GM10847 (cell line): ENCODE measurements at regions not wholly inside any gene's neighbourhood (a gene's known extent, or its start where the extent isn't known, plus 50 kb on each side); places are given as distances from the start of the nearest gene placed in this dataset.

Experiments
- POLR2A ChIP-seq: IDR thresholded peaks from 2 replicates; pipeline ENCODE4 v1.6.1; 2011; ENCODE audit not compliant: insufficient read length; ENCODE audit errors: extremely low read depth

DNA sequence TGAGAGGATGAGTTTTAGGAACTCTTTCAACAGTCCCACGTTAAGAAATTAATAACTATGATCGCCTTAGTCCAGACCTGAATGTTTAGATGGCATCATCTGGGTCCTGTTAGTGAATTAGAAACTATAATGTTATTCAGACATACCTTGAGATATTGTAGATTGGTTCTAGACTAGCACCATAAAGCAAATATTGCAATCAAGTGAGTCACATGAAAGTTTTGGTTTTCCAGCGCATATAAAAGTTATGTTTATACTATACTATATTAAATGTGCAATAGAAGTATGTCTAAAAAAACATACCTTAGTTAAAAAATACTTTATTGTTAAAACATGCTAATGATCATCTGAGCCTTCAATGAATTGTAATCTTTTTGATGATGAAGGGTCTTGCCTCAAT, 106.6 kb upstream of the ATP2B1 start:
- no peak for TF ChIP-seq POLR2A

DNA sequence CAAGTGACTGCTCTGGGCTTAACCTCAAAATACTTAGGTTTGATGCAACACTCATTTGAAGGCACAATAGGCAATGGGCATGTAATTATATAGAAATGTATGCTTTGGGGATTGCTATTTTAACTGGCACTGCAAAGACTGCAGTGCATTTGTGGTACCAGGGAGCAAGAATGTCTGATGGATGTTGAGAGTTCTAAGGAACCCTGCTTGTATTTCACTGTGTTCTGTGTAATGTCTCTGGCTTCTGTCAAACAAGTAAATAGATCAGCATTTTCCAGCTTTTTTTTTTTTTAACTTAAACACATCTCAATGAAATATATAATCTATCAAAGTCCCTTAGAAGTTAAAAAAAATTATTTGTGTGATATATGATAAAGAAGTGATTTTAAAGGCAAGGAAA, 94.8 kb upstream of the ATP2B1 start:
- TF ChIP-seq POLR2A = no peak

- no peak for TF ChIP-seq POLR2A
Observed at GRCh38 chr12:89801284-89801683, 92.6 kb upstream of the ATP2B1 start.

- no peak for TF ChIP-seq POLR2A
Observed at GRCh38 chr12:89800435-89800834, 91.8 kb upstream of the ATP2B1 start.

DNA sequence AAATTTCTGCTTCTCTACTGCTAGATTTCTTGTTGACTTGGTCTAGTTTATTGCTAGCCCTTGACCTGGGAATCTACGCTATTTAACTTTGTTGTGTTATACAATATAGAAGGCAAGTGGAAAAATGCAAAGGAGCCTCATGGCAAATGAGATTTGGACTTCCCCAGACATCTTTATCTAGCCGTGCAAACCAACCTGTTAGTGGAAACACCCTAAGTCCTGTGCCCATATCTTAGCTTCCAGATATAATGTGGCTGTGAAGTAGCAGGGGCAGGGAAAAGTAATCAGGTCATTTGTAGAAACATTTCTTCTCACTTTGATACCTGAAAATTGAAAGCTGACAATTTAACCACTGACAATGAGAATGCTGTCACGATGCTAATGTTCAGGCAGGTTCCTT, 90.7 kb upstream of the ATP2B1 start:
- no peak for TF ChIP-seq POLR2A

DNA sequence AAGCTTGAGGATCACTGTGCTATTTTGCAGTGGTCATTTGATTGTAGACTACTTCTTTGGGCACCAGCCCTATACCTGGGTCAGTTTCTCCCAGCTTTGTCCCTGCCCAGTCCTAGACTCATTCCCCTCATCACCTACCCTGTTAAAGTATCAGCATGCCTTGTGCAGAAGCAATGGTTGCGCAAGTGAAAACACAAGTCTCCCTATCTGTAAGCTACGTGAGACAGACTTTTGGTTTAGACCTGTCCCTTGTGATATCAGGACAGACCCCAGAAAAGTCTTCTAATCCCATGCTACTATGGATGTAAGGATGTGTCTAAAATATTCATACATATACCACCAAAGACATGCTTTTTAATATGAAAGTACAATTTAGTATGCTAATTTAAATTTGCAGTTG, 88.8 kb upstream of the ATP2B1 start:
- TF ChIP-seq POLR2A = no peak

DNA sequence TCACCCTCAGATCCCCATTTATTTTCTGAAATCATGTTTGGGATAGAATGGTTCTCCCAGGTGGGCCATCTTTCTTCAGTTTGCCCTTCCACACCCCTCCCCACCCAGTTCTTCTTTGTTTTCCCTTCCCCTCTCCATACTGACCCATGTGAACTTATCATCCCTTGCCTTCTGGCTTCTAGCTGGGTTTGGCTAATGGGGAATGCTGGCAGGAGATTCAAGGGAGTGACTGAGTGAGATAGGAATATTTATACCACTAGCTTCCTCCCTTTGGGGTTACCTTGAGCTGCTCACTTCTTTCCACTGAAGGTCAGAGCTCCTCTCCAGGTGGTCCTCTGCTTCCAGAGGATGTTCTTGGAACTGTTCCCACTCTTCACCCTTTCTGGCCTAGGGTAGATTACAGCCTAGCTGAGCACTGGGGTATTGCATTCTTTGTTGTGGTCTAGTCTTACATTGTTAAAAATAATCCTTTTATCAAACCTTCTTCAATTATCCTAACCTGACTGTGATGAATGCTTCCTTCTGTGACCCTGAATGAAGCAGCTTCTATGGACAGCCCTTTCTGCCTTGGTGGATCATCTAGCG, 88.3 kb upstream of the ATP2B1 start:
- TF ChIP-seq POLR2A = no peak

DNA sequence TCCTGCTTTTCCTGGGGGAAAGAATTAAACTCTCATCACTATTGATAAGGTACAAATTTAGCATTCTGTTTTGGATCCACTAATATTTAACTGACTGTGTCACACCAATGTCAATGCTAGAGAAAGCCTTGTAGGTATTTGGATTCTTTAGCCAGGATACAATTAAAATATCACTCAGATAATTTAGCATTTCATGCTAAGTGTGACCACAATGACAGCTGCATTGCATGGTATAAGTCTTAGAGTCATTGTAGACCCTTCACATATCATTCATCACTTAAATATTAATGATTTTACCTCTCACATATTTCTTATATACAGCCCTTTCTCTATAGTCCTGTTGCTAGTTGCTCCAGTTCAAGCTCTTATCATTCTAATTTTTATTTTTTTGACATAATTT, 85.3 kb upstream of the ATP2B1 start:
- TF ChIP-seq POLR2A = no peak

GRCh38 chr12:89791286-89791685, 82.6 kb upstream of the ATP2B1 start:
- TF ChIP-seq POLR2A = no peak

GRCh38 chr12:89789862-89790261, 81.2 kb upstream of the ATP2B1 start:
- TF ChIP-seq POLR2A = no peak

DNA sequence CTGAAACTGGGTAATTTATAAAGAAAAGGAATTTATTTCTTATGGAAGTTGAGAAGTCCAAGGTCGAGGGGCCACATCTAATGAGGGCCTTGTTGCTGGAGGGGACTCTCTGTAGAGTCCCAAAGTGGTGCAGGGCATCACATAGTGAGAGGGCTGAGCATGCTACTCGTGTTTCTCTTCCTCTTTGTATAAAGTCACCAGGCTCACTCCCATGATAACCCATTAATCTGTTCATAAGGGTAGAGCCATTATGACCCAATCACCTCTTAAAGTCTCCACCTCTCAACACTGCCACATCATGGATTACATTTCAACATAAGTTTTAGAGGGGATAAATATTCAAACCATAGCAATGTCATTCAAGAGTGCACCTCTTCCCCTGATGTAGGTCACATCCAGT, 79.1 kb upstream of the ATP2B1 start:
- TF ChIP-seq POLR2A = no peak

DNA sequence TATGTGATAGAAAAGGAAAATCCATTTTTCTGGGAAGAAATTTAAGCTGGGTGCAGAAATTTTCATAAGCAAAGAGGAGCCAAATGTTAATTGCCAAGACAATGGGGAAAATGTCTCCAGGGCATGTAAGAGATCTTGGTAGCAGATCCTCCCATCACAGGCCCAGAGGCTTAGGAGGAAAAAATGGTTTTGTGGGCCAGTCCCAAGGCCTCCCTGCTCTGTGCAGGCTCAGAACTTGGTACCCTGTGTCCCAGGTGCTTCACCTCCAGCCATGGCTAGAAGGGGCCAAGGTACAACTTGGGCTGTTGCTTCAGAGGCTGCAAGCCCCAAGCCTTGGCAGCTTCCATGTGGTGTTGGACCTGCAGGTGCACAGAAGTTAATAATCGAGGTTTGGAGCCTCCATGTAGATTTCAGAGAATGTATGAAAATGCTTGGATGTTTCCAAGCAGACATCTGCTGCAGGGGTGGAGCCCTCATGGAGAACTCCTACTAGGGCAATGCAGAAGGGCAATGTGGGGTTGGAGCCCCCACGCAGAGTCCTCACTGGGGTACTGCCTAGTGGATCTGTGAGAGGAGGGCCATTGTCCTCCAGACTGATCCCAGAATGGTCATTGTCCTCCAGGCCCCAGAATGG, 77.7 kb upstream of the ATP2B1 start:
- TF ChIP-seq POLR2A = no peak

DNA sequence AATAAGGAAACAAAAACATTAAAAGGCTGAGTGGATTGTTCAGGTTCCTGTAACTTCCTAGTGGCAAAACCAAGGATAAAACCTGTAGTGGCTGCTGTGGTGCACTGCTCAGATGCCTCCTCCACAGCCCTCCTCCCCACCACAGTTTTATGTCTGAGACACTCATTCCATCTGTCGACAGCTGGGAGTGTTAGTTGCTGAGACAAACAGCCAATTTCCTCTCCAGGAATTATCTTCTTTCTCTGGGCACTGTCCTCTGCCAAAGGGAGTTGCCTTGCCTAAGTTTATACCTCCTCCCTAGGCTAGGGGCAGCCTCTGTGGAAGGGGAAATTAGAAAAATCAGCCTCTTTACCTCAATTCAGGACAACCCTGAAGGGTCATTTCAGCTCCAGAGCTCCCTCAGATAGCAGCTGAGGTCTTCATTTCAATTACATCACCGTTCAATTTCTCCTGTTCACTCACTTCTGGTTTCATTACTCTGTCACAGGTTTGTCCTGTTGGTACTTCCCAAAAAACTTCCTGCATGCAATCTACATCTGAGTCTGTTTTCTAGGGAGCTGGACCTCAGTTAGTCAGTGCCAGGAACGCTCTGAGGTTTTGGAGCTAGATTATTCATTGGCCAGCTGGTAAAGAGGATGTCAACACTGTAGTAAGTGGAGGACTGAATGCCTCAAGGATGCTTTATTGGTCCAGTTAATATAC, 74.9 kb upstream of the ATP2B1 start:
- no peak for TF ChIP-seq POLR2A

- TF ChIP-seq POLR2A = no peak
Observed at GRCh38 chr12:89782807-89783206, 74.2 kb upstream of the ATP2B1 start.

- TF ChIP-seq POLR2A = no peak
Observed at GRCh38 chr12:89781946-89782550, 73.4 kb upstream of the ATP2B1 start.

GRCh38 chr12:89781156-89781555, 72.5 kb upstream of the ATP2B1 start:
- TF ChIP-seq POLR2A = no peak

DNA sequence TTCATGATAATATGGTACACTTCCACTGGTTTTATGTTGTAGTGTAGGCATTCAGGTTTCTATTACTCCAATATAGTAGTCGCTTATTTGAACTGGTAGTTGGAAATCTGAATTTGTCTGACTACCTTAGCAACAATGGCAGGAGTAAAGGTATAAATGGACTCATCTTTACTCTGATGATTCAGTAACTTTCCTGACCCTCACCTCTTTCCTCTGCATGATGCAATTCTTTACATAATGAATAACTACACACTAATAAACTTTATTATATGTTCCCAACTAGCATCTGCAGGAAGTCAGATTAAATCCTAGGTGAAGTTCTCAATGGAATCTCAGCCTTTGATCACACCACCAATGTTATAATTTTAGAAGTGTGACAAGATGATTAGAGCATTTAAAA, 70.5 kb upstream of the ATP2B1 start:
- TF ChIP-seq POLR2A = no peak
